IPS DF 4.7 (cell line): ENCODE measurements at regions not wholly inside any gene's neighbourhood (a gene's known extent, or its start where the extent isn't known, plus 50 kb on each side); places are given as distances from the start of the nearest gene placed in this dataset.
"Not testable (repeated sequence)": the region's sequence is repeated elsewhere in the genome, so short reads cannot be mapped to it uniquely, and the experiment has no call there.

Experiments used
- DNase-seq: peaks from one replicate; pipeline ENCODE4 v3.0.0-alpha.2; 2013; ENCODE audit warnings: low spot score; ENCODE audit errors: extremely low read depth

- DNase-seq = no peak
These were observed 260.9 kb downstream of the KLF13 start for GRCh38 chr15:31587583-31587982.

- DNase-seq = no peak
These were observed 264.0 kb downstream of the KLF13 start for GRCh38 chr15:31590609-31591008.

- no peak for DNase-seq
These were observed 265.3 kb downstream of the KLF13 start for GRCh38 chr15:31591908-31592307.

- DNase-seq = no peak
These were observed 270.8 kb downstream of the KLF13 start for GRCh38 chr15:31597466-31597865.

DNA sequence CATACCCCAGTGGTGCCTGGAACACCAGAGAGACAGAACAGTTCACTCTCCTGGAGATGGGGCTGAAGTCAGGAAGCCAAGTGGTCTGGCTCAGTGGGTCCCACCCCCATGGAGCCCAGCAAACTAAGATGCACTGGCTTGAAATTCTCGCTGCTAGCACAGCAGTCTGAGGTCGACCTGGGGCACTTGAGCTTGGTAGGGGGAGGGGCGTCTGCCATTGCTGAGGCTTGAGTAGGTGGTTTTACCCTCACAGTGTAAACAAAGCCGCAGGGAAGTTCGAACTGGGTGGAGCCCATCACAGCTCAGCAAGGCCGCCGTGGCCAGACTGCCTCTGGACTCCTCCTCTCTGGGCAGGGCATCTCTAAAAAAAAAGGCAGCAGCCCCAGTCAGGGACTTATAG, 272.0 kb downstream of the KLF13 start:
- DNase-seq = peak; percentile 28

DNA sequence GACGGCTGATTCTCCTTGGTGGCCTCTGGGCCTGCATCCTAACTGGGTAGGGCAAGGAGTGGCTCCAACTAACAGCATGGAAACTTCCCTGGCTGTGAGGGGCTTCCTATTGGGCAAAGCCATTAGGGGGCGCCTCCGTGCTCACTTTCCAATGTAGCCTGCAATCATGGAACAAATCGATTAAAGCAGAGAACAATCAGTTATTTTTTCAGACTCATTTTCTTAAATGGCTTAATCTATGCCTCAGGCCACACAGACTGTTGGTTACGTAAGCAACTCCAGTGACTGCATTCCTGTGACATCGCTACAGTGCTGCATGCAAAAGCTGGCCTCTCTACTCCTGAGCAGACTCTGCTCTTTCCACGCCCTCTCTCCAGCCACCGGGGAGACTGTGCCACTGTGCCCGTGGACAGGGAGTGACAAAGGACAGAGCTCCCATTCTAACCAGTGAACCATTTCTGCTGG, 278.9 kb downstream of the KLF13 start:
- no peak for DNase-seq

DNA sequence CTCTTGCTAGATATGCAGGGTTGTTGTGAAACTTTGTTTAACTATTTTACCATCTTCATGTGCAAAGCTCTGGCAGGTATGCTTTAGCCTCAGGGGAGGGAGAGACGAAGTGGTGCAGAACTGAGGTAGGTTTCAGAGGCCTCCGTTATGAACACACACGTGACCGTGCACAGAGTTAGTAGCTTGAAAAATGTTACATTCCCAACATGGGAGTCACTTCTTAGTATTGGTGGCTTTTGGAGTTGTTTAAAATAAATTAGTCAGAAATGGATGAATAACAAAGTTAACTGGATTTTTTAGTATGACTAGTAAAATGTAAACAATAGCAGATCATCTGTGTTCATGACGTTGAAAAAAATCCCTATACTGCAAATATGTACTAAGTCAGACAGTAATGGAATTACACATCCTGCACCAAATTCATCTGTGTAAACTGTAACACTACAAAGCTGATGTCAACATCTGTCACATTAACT, 279.6 kb downstream of the KLF13 start:
- DNase-seq = no peak

DNA sequence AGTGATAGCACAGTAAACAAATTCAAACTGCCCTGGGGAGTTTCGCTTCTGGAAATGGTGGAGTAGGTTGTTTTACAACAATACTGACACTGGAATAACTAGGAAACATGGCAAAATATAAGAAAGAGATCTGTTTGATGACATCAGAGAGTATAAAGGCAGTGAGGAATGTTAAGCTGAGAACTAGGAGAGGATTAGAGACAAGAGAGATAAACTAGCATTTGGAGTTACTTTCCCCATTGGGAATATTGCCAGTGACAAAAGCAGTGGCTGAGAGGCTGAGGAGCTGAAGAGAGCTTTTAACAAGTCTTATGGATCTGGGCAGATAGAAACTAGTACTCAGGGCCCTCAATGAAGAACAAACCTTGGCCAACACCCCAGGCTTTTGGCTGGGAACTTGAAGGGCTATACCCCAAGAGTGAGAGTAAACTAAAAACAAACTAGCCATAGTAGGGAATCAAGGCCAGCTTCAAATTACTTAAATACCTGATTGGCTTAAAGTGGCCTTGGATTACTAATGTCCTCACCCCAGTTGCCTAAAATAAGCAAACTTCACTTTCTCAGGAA, 280.4 kb downstream of the KLF13 start:
- DNase-seq = no peak

- no peak for DNase-seq
These were observed 281.0 kb downstream of the KLF13 start for GRCh38 chr15:31607656-31608055.

DNA sequence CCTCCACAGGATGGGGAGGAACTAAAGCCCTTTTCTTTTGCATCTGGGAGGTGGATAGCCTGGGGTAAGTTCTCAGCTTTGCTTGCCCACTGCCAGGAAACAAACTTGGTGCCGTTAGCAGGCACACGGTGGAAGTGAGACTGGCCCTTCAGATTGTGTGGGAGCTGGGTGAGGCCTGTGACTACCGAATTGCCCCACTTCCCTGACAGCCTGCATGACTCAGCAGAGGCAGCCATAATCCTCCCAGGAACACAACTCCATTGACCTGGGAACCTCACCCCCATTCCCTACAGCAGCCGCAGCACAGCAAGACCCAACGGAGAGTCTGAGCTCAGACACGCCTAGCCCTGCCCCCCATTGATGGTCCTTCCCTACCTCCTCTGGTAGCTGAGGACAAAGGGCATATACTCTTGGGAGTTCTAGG, 282.6 kb downstream of the KLF13 start:
- no peak for DNase-seq

DNA sequence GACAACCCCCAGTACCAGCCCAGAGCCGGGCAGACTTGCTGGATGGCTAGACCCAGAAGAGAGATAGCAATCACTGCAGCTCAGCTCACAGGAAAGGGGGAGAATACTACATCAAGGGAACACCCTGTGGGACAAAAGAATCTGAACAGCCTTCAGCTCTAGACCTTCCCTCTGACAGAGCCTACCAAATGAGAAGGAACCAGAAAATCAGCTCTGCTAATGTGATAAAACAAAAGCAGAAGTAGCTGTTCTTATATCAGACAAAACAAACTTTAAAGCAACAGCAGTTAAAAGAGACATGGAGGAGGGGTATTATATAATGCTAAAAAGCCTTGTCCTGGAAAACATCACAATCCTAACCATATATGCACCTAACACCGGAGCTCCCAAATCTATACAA, 283.3 kb downstream of the KLF13 start:
- no peak for DNase-seq

- DNase-seq = no peak
These were observed 289.2 kb downstream of the KLF13 start for GRCh38 chr15:31615643-31616415.

GRCh38 chr15:31623297-31623696, 296.7 kb downstream of the KLF13 start:
- not testable (repeated sequence) for DNase-seq

DNA sequence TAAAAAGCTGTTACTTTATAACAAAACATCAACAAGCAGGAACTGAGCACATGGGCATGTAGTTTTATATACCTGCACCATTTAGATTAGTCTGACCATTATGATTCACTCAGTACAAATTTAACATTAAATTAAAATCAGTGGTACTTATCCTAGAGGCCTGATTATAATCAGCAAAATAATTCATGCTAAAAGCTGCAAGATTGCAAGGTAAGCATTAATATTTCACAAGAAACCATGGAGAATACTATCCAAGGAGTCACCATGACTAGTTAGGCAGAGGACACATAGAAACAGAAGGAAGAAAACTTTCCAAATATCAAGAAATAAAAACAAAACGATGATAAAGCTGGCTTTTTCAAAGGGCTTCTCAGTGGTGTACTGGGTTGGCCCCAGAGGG, 297.5 kb downstream of the KLF13 start:
- DNase-seq = not testable (repeated sequence)

DNA sequence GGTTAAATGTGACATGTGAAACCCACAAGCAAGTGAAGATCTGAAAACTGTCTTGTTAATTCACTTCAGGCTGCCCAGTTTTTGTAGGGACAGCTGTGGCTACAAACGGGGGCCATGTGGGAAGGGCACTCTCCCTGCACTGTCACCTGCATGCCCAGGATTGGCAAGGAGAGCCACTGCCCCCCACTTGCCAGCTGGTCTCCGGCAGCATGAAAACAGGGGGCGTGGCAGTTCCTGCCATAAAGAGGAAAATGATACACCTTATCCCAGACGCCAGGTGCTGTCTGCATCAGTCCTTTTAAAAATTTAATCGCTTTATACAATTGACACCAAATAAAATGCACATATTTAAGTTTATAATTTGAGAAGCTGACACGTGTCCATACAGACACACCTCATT, 309.1 kb downstream of the KLF13 start:
- DNase-seq = not testable (repeated sequence)

- not testable (repeated sequence) for DNase-seq
These were observed 310.3 kb downstream of the KLF13 start for GRCh38 chr15:31636911-31637310.

DNA sequence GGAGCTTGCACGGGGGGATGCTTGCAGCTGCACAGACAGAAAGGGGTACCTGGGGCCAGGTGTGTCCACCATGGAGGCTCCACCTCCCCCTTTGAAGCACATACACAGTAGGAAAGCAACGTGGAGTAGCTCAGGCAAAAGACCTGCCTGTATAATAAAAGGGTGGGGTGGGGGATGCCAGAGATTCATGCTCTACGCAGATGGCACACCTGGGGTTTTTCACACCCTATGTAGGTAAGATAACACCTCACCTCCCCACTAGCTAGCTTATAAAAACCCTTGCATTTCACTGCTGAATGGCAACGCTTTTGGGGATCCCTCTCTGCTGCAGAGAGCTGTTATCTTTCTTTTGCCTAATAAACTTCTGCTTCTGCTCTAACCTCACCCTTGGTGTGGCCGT, 317.3 kb downstream of the KLF13 start:
- not testable (repeated sequence) for DNase-seq

GRCh38 chr15:31644761-31645160, 318.1 kb downstream of the KLF13 start:
- not testable (repeated sequence) for DNase-seq

DNA sequence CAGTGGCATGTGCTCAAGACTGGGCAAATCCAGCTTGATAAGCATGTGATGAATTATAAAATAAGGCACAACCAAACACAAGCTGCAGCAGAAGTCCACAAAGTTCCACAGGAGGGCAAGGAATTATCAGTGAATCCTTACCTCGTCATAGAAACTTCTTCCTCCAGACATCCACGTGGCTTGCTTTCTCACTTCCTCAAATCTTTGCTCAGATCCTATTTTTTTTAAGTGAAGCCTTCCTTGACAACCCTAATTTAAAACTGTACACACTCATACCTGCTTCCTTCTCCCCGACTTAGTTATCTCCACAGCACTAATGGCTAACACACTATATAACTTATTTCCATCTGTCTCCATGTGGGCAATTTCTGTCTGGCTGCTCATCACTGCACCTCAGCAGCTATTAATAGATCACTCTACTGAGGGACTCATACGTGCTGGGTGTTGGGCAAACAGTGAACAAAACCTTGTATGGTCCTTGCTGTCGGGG, 320.7 kb downstream of the KLF13 start:
- DNase-seq = not testable (repeated sequence)

DNA sequence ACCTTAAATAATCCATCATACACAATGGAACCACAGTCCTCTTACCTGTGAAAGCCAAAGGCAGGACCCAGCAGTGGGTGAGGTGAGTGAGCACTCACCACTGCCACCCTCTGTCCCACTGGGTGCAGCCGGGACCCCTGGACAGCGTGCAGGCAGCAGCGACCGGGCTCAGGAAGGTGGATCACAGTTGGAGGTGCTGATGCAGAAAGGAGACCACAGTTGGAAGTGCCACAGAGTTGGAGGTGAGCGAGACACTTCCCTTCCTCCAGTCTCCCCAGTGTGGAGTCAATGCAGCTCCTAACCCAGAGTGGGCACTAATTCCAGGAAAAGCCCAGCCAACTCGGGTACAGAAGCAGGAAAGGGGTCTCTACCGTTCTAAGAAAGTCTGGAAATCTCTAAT, 323.0 kb downstream of the KLF13 start:
- not testable (repeated sequence) for DNase-seq

GRCh38 chr15:31650055-31650701, 323.5 kb downstream of the KLF13 start:
- not testable (repeated sequence) for DNase-seq

GRCh38 chr15:31656915-31657314, 330.3 kb downstream of the KLF13 start:
- DNase-seq = not testable (repeated sequence)
